Fibroblast of lung (primary cell): ENCODE measurements at regions not wholly inside any gene's neighbourhood (a gene's known extent, or its start where the extent isn't known, plus 50 kb on each side); places are given as distances from the start of the nearest gene placed in this dataset.

ENCODE experiments used
- DNase-seq, 2 donors: peaks; one replicate each; pipeline versions ENCODE4 v3.0.0 to v3.0.0-alpha.2; 2010; ENCODE audit warnings: low read depth in 2 of 2
- H2AFZ ChIP-seq: 2 replicates; pipeline ENCODE4 v1.5.1; 2012; ENCODE audit warnings: low read length, control low read depth, inconsistent platforms
- H3K27ac ChIP-seq: 2 replicates; pipeline ENCODE4 v1.5.1; 2011; ENCODE audit warnings: low read length, control low read depth; ENCODE audit not compliant: insufficient read depth
- H3K27me3 ChIP-seq: 2 replicates; pipeline ENCODE4 v1.5.1; 2011; ENCODE audit warnings: mild to moderate bottlenecking, low read length; ENCODE audit not compliant: control insufficient read depth, insufficient read depth
- H3K36me3 ChIP-seq: 2 replicates; pipeline ENCODE4 v1.5.1; 2011; ENCODE audit warnings: low read length; ENCODE audit not compliant: control insufficient read depth, insufficient read depth
- H3K4me1 ChIP-seq: 2 replicates; pipeline ENCODE4 v1.5.1; 2011; ENCODE audit warnings: low read length; ENCODE audit not compliant: control insufficient read depth, insufficient read depth; ENCODE audit errors: extremely low read depth
- H3K4me2 ChIP-seq: 2 replicates; pipeline ENCODE4 v1.5.1; 2011; ENCODE audit warnings: low read length, control low read depth; ENCODE audit not compliant: insufficient read depth; ENCODE audit errors: extremely low read depth
- H3K4me3 ChIP-seq, 4 experiments: fragments of 200-600 bp in 1 of 4; sonication (generic) in 1 of 4; replicated peaks in 1 of 4; 2 replicates each; pipeline ENCODE4 v1.5.1; 2011 to 2016; ENCODE audit warnings: low read length in 4 of 4, low read depth in 3 of 4, mild to moderate bottlenecking in 3 of 4, control low read depth in 2 of 4, inconsistent platforms in 1 of 4, mixed read lengths in 1 of 4; ENCODE audit not compliant: insufficient read depth in 1 of 4; ENCODE audit errors: control extremely low read depth in 1 of 4
- H3K79me2 ChIP-seq: 2 replicates; pipeline ENCODE4 v1.5.1; 2012; ENCODE audit warnings: mild to moderate bottlenecking, low read length, inconsistent platforms; ENCODE audit not compliant: control insufficient read depth, insufficient read depth
- H3K9ac ChIP-seq: 2 replicates; pipeline ENCODE4 v1.5.1; 2011; ENCODE audit warnings: mild to moderate bottlenecking, low read length, control low read depth; ENCODE audit not compliant: insufficient read depth
- H3K9me3 ChIP-seq: 2 replicates; pipeline ENCODE4 v1.5.1; 2012; ENCODE audit warnings: low read depth, low read length; ENCODE audit not compliant: control insufficient read depth, insufficient read depth
- H4K20me1 ChIP-seq: 2 replicates; pipeline ENCODE4 v1.5.1; 2011; ENCODE audit warnings: low read length; ENCODE audit not compliant: control insufficient read depth, insufficient read depth; ENCODE audit errors: extremely low read depth
- CTCF ChIP-seq, 2 donors: IDR thresholded peaks in 1 of 2; conservative IDR thresholded peaks in 1 of 2; 1 replicate in 1 of 2; 2 replicates in 1 of 2; pipeline ENCODE4 v1.5.1; 2011 to 2012; ENCODE audit warnings: low read length in 2 of 2, control low read depth in 1 of 2, inconsistent platforms in 1 of 2, low read depth in 1 of 2, mild to moderate bottlenecking in 1 of 2
- EZH2 ChIP-seq: IDR thresholded peaks from 2 replicates; pipeline ENCODE4 v1.5.1; 2012; ENCODE audit warnings: low read length, control low read depth, mild to moderate bottlenecking; ENCODE audit errors: missing control alignments

- H4K20me1 ChIP-seq = no peaks in the 10 kb centered on the region
- no peaks in the 10 kb centered on the region for H3K27me3 ChIP-seq
- no peak overlapping the region for H3K27ac ChIP-seq
- no peaks in the 10 kb centered on the region for H3K36me3 ChIP-seq
- H3K4me3 ChIP-seq = no peak overlapping the region
- no peak overlapping the region for H2AFZ ChIP-seq
- H3K4me2 ChIP-seq = no peak overlapping the region
- DNase-seq = no peak
- no peaks in the 10 kb centered on the region for H3K4me1 ChIP-seq
- no peaks in the 10 kb centered on the region for H3K9me3 ChIP-seq
- no peak overlapping the region for H3K9ac ChIP-seq
- no peaks in the 10 kb centered on the region for H3K79me2 ChIP-seq
- no peak for TF ChIP-seq CTCF (conservative IDR thresholded peaks at IDR 0.05 in 1 of 2, IDR thresholded peaks at IDR 0.05 in 1 of 2; ENCODE audit: low read depth in 1 of 2, low read length in 2 of 2)
- TF ChIP-seq EZH2 = no peak
Measured at GRCh38 chr4:156568484-156568883, 403.1 kb downstream of the PDGFC start.

GRCh38 chr4:156568041-156568440, 403.6 kb downstream of the PDGFC start:
- no peak overlapping the region for H3K4me2 ChIP-seq
- no peaks in the 10 kb centered on the region for H3K9me3 ChIP-seq
- H3K4me1 ChIP-seq = no peaks in the 10 kb centered on the region
- no peak overlapping the region for H3K9ac ChIP-seq
- H3K27ac ChIP-seq = no peak overlapping the region
- TF ChIP-seq CTCF (conservative IDR thresholded peaks at IDR 0.05 in 1 of 2, IDR thresholded peaks at IDR 0.05 in 1 of 2; ENCODE audit: low read depth in 1 of 2, low read length in 2 of 2) (no peak), EZH2 (no peak)
- peak in 1 of 2 donors; percentile 78 for DNase-seq
- H2AFZ ChIP-seq = no peak overlapping the region
- H3K36me3 ChIP-seq = no peaks in the 10 kb centered on the region
- no peaks in the 10 kb centered on the region for H4K20me1 ChIP-seq
- H3K79me2 ChIP-seq = no peaks in the 10 kb centered on the region
- no peaks in the 10 kb centered on the region for H3K27me3 ChIP-seq
- H3K4me3 ChIP-seq = no peak overlapping the region

GRCh38 chr4:156560701-156561100, 410.9 kb downstream of the PDGFC start:
- peaks cover 5% of the 10 kb centered on the region for H3K4me1 ChIP-seq
- H3K27me3 ChIP-seq = no peaks in the 10 kb centered on the region
- no peak overlapping the region for H3K27ac ChIP-seq
- no peak overlapping the region for H3K4me3 ChIP-seq
- H3K4me2 ChIP-seq = no peak overlapping the region
- H2AFZ ChIP-seq = no peak overlapping the region
- H3K9ac ChIP-seq = no peak overlapping the region
- no peaks in the 10 kb centered on the region for H4K20me1 ChIP-seq
- H3K36me3 ChIP-seq = no peaks in the 10 kb centered on the region
- H3K9me3 ChIP-seq = no peaks in the 10 kb centered on the region
- peak in 1 of 2 donors; percentile 37 for DNase-seq
- H3K79me2 ChIP-seq = no peaks in the 10 kb centered on the region
- TF ChIP-seq EZH2 (no peak), CTCF (conservative IDR thresholded peaks at IDR 0.05 in 1 of 2, IDR thresholded peaks at IDR 0.05 in 1 of 2; ENCODE audit: low read depth in 1 of 2, low read length in 2 of 2) (no peak)
